ENCODE measurements at regions not wholly inside any gene's neighbourhood (a gene's known extent, or its start where the extent isn't known, plus 50 kb on each side); places are given as distances from the start of the nearest gene placed in this dataset.

- no peaks in the 10 kb centered on the region for H3K4me1 ChIP-seq (ENCODE audit: control insufficient read depth, insufficient read depth, low read length)
- no peaks in the 10 kb centered on the region for H3K36me3 ChIP-seq (ENCODE audit: control insufficient read depth, insufficient read depth, low read length)
- H3K27me3 ChIP-seq (ENCODE audit: control insufficient read depth, insufficient read depth, low read length), result no peaks in the 10 kb centered on the region
- no peak for DNase-seq (ENCODE audit: low read depth, low spot score)
- WGBS (ENCODE audit: insufficient coverage, insufficient read length), result no CpG with 5 or more reads among the region's 1 CpG
- H3K9me3 ChIP-seq (ENCODE audit: control insufficient read depth, insufficient read depth, low read length), result no peaks in the 10 kb centered on the region
- H3K4me3 ChIP-seq (ENCODE audit: low read length), result no peak overlapping the region
- no peak overlapping the region for H3K27ac ChIP-seq (ENCODE audit: low read length)
These were observed 139.9 kb upstream of the B3GALT2 start for GRCh38 chr1:193326296-193326695.

GRCh38 chr1:193325771-193326170, 139.4 kb upstream of the B3GALT2 start:
- no CpG with 5 or more reads among the region's 4 CpGs for whole genome bisulfite sequencing (ENCODE audit: insufficient coverage, insufficient read length)

GRCh38 chr1:193325042-193325441, 138.6 kb upstream of the B3GALT2 start:
- Histone ChIP-seq H3K36me3 (ENCODE audit: control insufficient read depth, insufficient read depth, low read length) (no peaks in the 10 kb centered on the region), H3K27me3 (ENCODE audit: control insufficient read depth, insufficient read depth, low read length) (no peaks in the 10 kb centered on the region), H3K27ac (ENCODE audit: low read length) (no peak overlapping the region), H3K4me3 (ENCODE audit: low read length) (no peak overlapping the region), H3K4me1 (ENCODE audit: control insufficient read depth, insufficient read depth, low read length) (no peaks in the 10 kb centered on the region), H3K9me3 (ENCODE audit: control insufficient read depth, insufficient read depth, low read length) (no peaks in the 10 kb centered on the region)
- DNase-seq (ENCODE audit: low read depth, low spot score), result no peak
- WGBS (ENCODE audit: insufficient coverage, insufficient read length), result no CpG with 5 or more reads among the region's 1 CpG

More at GRCh38 chr1:193325771-193326170, 139.4 kb upstream of the B3GALT2 start:
- H3K9me3 ChIP-seq (ENCODE audit: control insufficient read depth, insufficient read depth, low read length), result no peaks in the 10 kb centered on the region
- no peaks in the 10 kb centered on the region for H3K4me1 ChIP-seq (ENCODE audit: control insufficient read depth, insufficient read depth, low read length)
- no peaks in the 10 kb centered on the region for H3K27me3 ChIP-seq (ENCODE audit: control insufficient read depth, insufficient read depth, low read length)
- H3K27ac ChIP-seq (ENCODE audit: low read length), result no peak overlapping the region
- no peak for DNase-seq (ENCODE audit: low read depth, low spot score)
- no peak overlapping the region for H3K4me3 ChIP-seq (ENCODE audit: low read length)
- H3K36me3 ChIP-seq (ENCODE audit: control insufficient read depth, insufficient read depth, low read length), result no peaks in the 10 kb centered on the region

GRCh38 chr1:193322211-193322610, 135.8 kb upstream of the B3GALT2 start:
- no CpG with 5 or more reads among the region's 2 CpGs for WGBS (ENCODE audit: insufficient coverage, insufficient read length)
- no peak for DNase-seq (ENCODE audit: low read depth, low spot score)
- H3K27ac ChIP-seq (ENCODE audit: low read length), result no peak overlapping the region
- H3K27me3 ChIP-seq (ENCODE audit: control insufficient read depth, insufficient read depth, low read length), result no peaks in the 10 kb centered on the region
- H3K36me3 ChIP-seq (ENCODE audit: control insufficient read depth, insufficient read depth, low read length), result no peaks in the 10 kb centered on the region
- H3K4me1 ChIP-seq (ENCODE audit: control insufficient read depth, insufficient read depth, low read length), result no peaks in the 10 kb centered on the region
- H3K9me3 ChIP-seq (ENCODE audit: control insufficient read depth, insufficient read depth, low read length), result no peaks in the 10 kb centered on the region
- H3K4me3 ChIP-seq (ENCODE audit: low read length), result no peak overlapping the region

GRCh38 chr1:193321242-193321840, 134.9 kb upstream of the B3GALT2 start:
- Histone ChIP-seq H3K36me3 (ENCODE audit: control insufficient read depth, insufficient read depth, low read length) (no peaks in the 10 kb centered on the region), H3K27me3 (ENCODE audit: control insufficient read depth, insufficient read depth, low read length) (no peaks in the 10 kb centered on the region), H3K4me1 (ENCODE audit: control insufficient read depth, insufficient read depth, low read length) (no peaks in the 10 kb centered on the region), H3K9me3 (ENCODE audit: control insufficient read depth, insufficient read depth, low read length) (no peaks in the 10 kb centered on the region), H3K4me3 (ENCODE audit: low read length) (no peak overlapping the region), H3K27ac (ENCODE audit: low read length) (no peak overlapping the region)
- no peak for DNase-seq (ENCODE audit: low read depth, low spot score)
- no CpG with 5 or more reads among the region's 2 CpGs for WGBS (ENCODE audit: insufficient coverage, insufficient read length)

- no peaks in the 10 kb centered on the region for H3K4me1 ChIP-seq (ENCODE audit: control insufficient read depth, insufficient read depth, low read length)
- DNase-seq (ENCODE audit: low read depth, low spot score), result no peak
- no peaks in the 10 kb centered on the region for H3K9me3 ChIP-seq (ENCODE audit: control insufficient read depth, insufficient read depth, low read length)
- no peaks in the 10 kb centered on the region for H3K27me3 ChIP-seq (ENCODE audit: control insufficient read depth, insufficient read depth, low read length)
- no peak overlapping the region for H3K27ac ChIP-seq (ENCODE audit: low read length)
- no peaks in the 10 kb centered on the region for H3K36me3 ChIP-seq (ENCODE audit: control insufficient read depth, insufficient read depth, low read length)
- WGBS (ENCODE audit: insufficient coverage, insufficient read length), result no CpG with 5 or more reads among the region's 2 CpGs
- no peak overlapping the region for H3K4me3 ChIP-seq (ENCODE audit: low read length)
These were observed 133.9 kb upstream of the B3GALT2 start for GRCh38 chr1:193320270-193320669.

GRCh38 chr1:193318347-193318746, 131.9 kb upstream of the B3GALT2 start:
- no peaks in the 10 kb centered on the region for H3K9me3 ChIP-seq (ENCODE audit: control insufficient read depth, insufficient read depth, low read length)
- DNase-seq (ENCODE audit: low read depth, low spot score), result no peak
- no peaks in the 10 kb centered on the region for H3K36me3 ChIP-seq (ENCODE audit: control insufficient read depth, insufficient read depth, low read length)
- no peaks in the 10 kb centered on the region for H3K27me3 ChIP-seq (ENCODE audit: control insufficient read depth, insufficient read depth, low read length)
- H3K4me1 ChIP-seq (ENCODE audit: control insufficient read depth, insufficient read depth, low read length), result no peaks in the 10 kb centered on the region
- H3K4me3 ChIP-seq (ENCODE audit: low read length), result no peak overlapping the region
- H3K27ac ChIP-seq (ENCODE audit: low read length), result no peak overlapping the region

GRCh38 chr1:193313354-193314140, 127.1 kb upstream of the B3GALT2 start:
- no peak overlapping the region for H3K4me3 ChIP-seq (ENCODE audit: low read length)
- no peak for DNase-seq (ENCODE audit: low read depth, low spot score)
- H3K27me3 ChIP-seq (ENCODE audit: control insufficient read depth, insufficient read depth, low read length), result no peaks in the 10 kb centered on the region
- WGBS (ENCODE audit: insufficient coverage, insufficient read length), result no CpG with 5 or more reads among the region's 15 CpGs
- no peaks in the 10 kb centered on the region for H3K9me3 ChIP-seq (ENCODE audit: control insufficient read depth, insufficient read depth, low read length)
- H3K27ac ChIP-seq (ENCODE audit: low read length), result no peak overlapping the region
- H3K4me1 ChIP-seq (ENCODE audit: control insufficient read depth, insufficient read depth, low read length), result no peaks in the 10 kb centered on the region
- no peaks in the 10 kb centered on the region for H3K36me3 ChIP-seq (ENCODE audit: control insufficient read depth, insufficient read depth, low read length)

GRCh38 chr1:193312432-193312831, 126.0 kb upstream of the B3GALT2 start:
- Histone ChIP-seq H3K36me3 (ENCODE audit: control insufficient read depth, insufficient read depth, low read length) (no peaks in the 10 kb centered on the region), H3K4me3 (ENCODE audit: low read length) (no peak overlapping the region), H3K27me3 (ENCODE audit: control insufficient read depth, insufficient read depth, low read length) (no peaks in the 10 kb centered on the region), H3K9me3 (ENCODE audit: control insufficient read depth, insufficient read depth, low read length) (no peaks in the 10 kb centered on the region), H3K4me1 (ENCODE audit: control insufficient read depth, insufficient read depth, low read length) (no peaks in the 10 kb centered on the region), H3K27ac (ENCODE audit: low read length) (no peak overlapping the region)
- DNase-seq (ENCODE audit: low read depth, low spot score), result no peak
- WGBS (ENCODE audit: insufficient coverage, insufficient read length), result no CpG with 5 or more reads among the region's 4 CpGs

GRCh38 chr1:193311226-193311948, 125.0 kb upstream of the B3GALT2 start:
- WGBS (ENCODE audit: insufficient coverage, insufficient read length), result no CpG with 5 or more reads among the region's 4 CpGs
- no peak overlapping the region for H3K27ac ChIP-seq (ENCODE audit: low read length)
- H3K27me3 ChIP-seq (ENCODE audit: control insufficient read depth, insufficient read depth, low read length), result no peaks in the 10 kb centered on the region
- no peaks in the 10 kb centered on the region for H3K36me3 ChIP-seq (ENCODE audit: control insufficient read depth, insufficient read depth, low read length)
- H3K9me3 ChIP-seq (ENCODE audit: control insufficient read depth, insufficient read depth, low read length), result no peaks in the 10 kb centered on the region
- no peak overlapping the region for H3K4me3 ChIP-seq (ENCODE audit: low read length)
- no peaks in the 10 kb centered on the region for H3K4me1 ChIP-seq (ENCODE audit: control insufficient read depth, insufficient read depth, low read length)
- DNase-seq (ENCODE audit: low read depth, low spot score), result no peak

Measured in iPS DF 6.9 (cell line).